Neural cell (in vitro differentiated cells): ENCODE measurements at regions not wholly inside any gene's neighbourhood (a gene's known extent, or its start where the extent isn't known, plus 50 kb on each side); places are given as distances from the start of the nearest gene placed in this dataset.

ENCODE experiments used
- CTCF ChIP-seq: fragments of 450-650 bp; IDR thresholded peaks from 2 replicates; pipeline ENCODE4 v1.5.1; 2014; ENCODE audit warnings: antibody characterized with exemption, mild to moderate bottlenecking, moderate library complexity; ENCODE audit not compliant: poor library complexity, severe bottlenecking
- EP300 ChIP-seq: fragments of 450-650 bp; conservative IDR thresholded peaks from 2 replicates; pipeline ENCODE4 v1.6.1; 2014; ENCODE audit warnings: antibody characterized with exemption, mild to moderate bottlenecking, moderate library complexity; ENCODE audit not compliant: poor library complexity, severe bottlenecking
- EZH2 ChIP-seq: fragments of 200-600, 300-800 bp; shearing (Covaris generic), sonication (generic); IDR thresholded peaks from 2 replicates; pipeline ENCODE4 v1.6.1; 2014; ENCODE audit warnings: antibody characterized with exemption, low read length, borderline replicate concordance, mild to moderate bottlenecking; ENCODE audit not compliant: insufficient read depth, poor library complexity, severe bottlenecking
- POLR2AphosphoS5 ChIP-seq: IDR thresholded peaks from 2 replicates; pipeline ENCODE4 v1.6.1; 2012
- SMC3 ChIP-seq: fragments of 450-650 bp; conservative IDR thresholded peaks from 2 replicates; pipeline ENCODE4 v1.6.1; 2014; ENCODE audit warnings: antibody characterized with exemption, mild to moderate bottlenecking, moderate library complexity; ENCODE audit not compliant: poor library complexity
- TAF1 ChIP-seq: IDR thresholded peaks from 2 replicates; pipeline ENCODE4 v1.6.1; 2012; ENCODE audit warnings: low read depth

DNA sequence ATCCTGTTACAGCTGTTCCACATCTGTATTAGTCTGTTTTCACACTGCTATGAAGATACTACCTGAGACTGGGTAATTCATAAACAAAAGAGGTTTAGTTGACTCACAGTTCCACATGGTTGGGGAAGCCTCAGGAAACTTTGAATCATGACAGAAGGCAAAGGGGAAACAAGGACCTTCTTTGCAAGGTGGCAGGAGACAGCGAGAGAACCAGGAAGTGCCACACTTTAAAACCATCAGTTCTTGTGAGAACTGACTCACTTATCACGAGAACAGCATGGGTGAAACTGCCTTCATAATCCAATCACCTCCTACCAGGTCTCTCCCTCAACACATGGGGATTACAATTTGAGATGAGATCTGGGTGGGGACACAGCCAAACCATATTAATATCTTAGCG, 110.3 kb upstream of the TRABD2B start:
- TF ChIP-seq CTCF (no peak), EZH2 (no peak), EP300 (no peak), SMC3 (no peak), TAF1 (no peak), POLR2AphosphoS5 (no peak)
